Osteocyte (in vitro differentiated cells): ENCODE measurements at regions not wholly inside any gene's neighbourhood (a gene's known extent, or its start where the extent isn't known, plus 50 kb on each side); places are given as distances from the start of the nearest gene placed in this dataset.

Experiments used
- DNase-seq: peaks from one replicate; pipeline ENCODE4 v3.0.0; 2021; ENCODE audit warnings: mixed read lengths; ENCODE audit not compliant: unreplicated experiment; ENCODE audit errors: extremely low spot score
- H3K27ac Mint-ChIP-seq: one replicate; pipeline ENCODE4 v1.8.0; 2021; ENCODE audit warnings: mild to moderate bottlenecking, mixed read lengths; ENCODE audit not compliant: unreplicated experiment
- H3K27me3 Mint-ChIP-seq: one replicate; pipeline ENCODE4 v1.8.0; 2021; ENCODE audit warnings: mixed read lengths; ENCODE audit not compliant: unreplicated experiment
- H3K36me3 Mint-ChIP-seq: one replicate; pipeline ENCODE4 v1.8.0; 2021; ENCODE audit warnings: mixed read lengths; ENCODE audit not compliant: unreplicated experiment
- H3K4me1 Mint-ChIP-seq: one replicate; pipeline ENCODE4 v1.8.0; 2021; ENCODE audit warnings: mixed read lengths; ENCODE audit not compliant: unreplicated experiment
- H3K4me3 Mint-ChIP-seq: one replicate; pipeline ENCODE4 v1.8.0; 2021; ENCODE audit warnings: mild to moderate bottlenecking, moderate library complexity, mixed read lengths; ENCODE audit not compliant: unreplicated experiment
- H3K9me3 Mint-ChIP-seq: one replicate; pipeline ENCODE4 v1.8.0; 2021; ENCODE audit warnings: mixed read lengths; ENCODE audit not compliant: unreplicated experiment
- CTCF ChIP-seq: fragments of 200-600 bp; sonication (generic); IDR thresholded peaks from 2 replicates; pipeline ENCODE4 v1.5.0; 2021; ENCODE audit warnings: antibody characterized with exemption, mild to moderate bottlenecking, moderate library complexity

GRCh38 chr1:67584938-67585337 lies 100.1 kb upstream of the GADD45A start:
- no peak overlapping the region for H3K4me3 Mint-ChIP-seq
- peaks cover 16% of the 10 kb centered on the region for H3K4me1 Mint-ChIP-seq
- no peak for TF ChIP-seq CTCF
- no peaks in the 10 kb centered on the region for H3K9me3 Mint-ChIP-seq
- H3K27ac Mint-ChIP-seq = no peak overlapping the region
- no peaks in the 10 kb centered on the region for H3K36me3 Mint-ChIP-seq
- DNase-seq = no peak
- H3K27me3 Mint-ChIP-seq = no peaks in the 10 kb centered on the region

DNA sequence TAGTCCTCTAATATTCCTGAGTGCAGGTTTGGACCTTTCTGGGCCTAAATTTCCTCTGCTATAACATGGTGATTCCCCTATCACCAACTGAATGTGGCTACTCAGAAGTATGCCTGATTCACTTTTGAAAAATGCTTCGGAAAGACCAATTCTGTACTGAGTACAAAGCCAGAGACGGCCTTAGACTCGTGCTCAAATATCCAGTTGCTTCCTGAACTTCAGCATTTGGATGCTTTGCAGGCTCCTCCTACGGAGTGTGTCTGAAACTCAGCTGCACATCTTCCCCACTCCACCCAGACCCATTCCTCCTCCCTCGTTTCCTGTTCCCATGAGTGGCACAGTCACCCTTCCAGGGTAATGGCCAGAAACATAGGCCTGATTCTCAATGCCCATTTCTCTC lies 98.4 kb upstream of the GADD45A start:
- no peak for DNase-seq
- Mint-ChIP-seq H3K4me3 (no peak overlapping the region), H3K9me3 (no peaks in the 10 kb centered on the region), H3K27ac (no peak overlapping the region), H3K36me3 (no peaks in the 10 kb centered on the region), H3K27me3 (no peaks in the 10 kb centered on the region), H3K4me1 (peaks cover 21% of the 10 kb centered on the region)
- no peak for TF ChIP-seq CTCF

GRCh38 chr1:67588178-67588855 lies 96.7 kb upstream of the GADD45A start:
- Mint-ChIP-seq H3K27me3 (no peaks in the 10 kb centered on the region), H3K27ac (no peak overlapping the region), H3K36me3 (no peaks in the 10 kb centered on the region), H3K4me3 (no peak overlapping the region), H3K4me1 (peaks cover 15% of the 10 kb centered on the region), H3K9me3 (no peaks in the 10 kb centered on the region)
- TF ChIP-seq CTCF = no peak
- DNase-seq = no peak

GRCh38 chr1:67589519-67590233 lies 95.3 kb upstream of the GADD45A start:
- no peak for DNase-seq
- Mint-ChIP-seq H3K36me3 (no peaks in the 10 kb centered on the region), H3K27me3 (no peaks in the 10 kb centered on the region), H3K4me3 (no peak overlapping the region), H3K9me3 (no peaks in the 10 kb centered on the region), H3K4me1 (peaks cover 9% of the 10 kb centered on the region), H3K27ac (no peak overlapping the region)
- TF ChIP-seq CTCF = no peak

GRCh38 chr1:67590329-67590728 lies 94.7 kb upstream of the GADD45A start:
- H3K9me3 Mint-ChIP-seq = no peaks in the 10 kb centered on the region
- TF ChIP-seq CTCF = no peak
- H3K4me3 Mint-ChIP-seq = no peak overlapping the region
- H3K27me3 Mint-ChIP-seq = no peaks in the 10 kb centered on the region
- no peaks in the 10 kb centered on the region for H3K36me3 Mint-ChIP-seq
- peaks cover 9% of the 10 kb centered on the region for H3K4me1 Mint-ChIP-seq
- DNase-seq = no peak
- no peak overlapping the region for H3K27ac Mint-ChIP-seq
